ENCODE measurements at regions not wholly inside any gene's neighbourhood (a gene's known extent, or its start where the extent isn't known, plus 50 kb on each side); places are given as distances from the start of the nearest gene placed in this dataset.

DNA sequence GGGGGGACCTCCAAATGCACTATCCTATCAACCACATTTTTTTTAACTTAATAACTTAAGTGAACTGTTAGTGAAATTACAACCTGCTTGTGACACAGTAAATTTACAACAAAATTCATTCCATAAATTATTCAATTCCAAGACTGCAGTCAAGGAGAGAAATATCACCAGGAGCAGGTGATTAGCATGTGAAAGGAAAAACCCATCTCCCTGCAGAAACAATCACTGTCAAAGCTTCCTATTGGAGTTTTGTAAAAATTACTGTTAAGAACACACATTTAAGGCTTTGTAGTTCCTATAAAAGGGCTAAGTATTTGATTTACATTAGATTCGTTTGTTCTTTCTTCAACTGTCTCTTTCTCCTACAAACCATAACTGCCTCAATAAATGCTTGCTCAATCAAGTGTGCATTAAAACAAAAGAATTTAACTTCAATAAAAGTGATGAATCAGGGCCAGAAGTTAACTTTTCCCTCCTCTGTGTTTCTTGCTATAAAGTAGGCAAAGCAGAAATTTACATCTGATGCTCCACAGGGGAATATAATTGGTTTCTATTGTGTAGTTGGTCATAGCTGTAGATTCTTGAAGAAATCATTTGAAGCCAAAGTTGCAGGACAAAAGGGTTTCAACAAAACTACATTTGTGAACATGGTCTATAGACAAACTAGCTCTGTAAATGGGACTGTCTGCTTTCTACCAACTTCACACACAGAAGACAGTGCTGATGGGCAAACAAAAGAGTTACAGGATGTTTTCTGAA is 195.1 kb upstream of the PSMD7 start:
- in situ Hi-C loops (cut with MboI) (no loop called here), intact Hi-C loops (cut with micrococcal nuclease; ENCODE audit: unreplicated experiment) (loop anchor here (10.0 kb wide), 1 partner anchor 217 kb away; no protein-coding TSS in a partner anchor)
- ChIA-PET RAD21 (ENCODE audit: unreplicated experiment) (interaction anchor here (0.6 to 1.1 kb wide), 2 partner anchors 35 to 38 kb away, joined by 3 to 4 read pairs; no protein-coding TSS in a partner anchor), SMC1A (ENCODE audit: uncharacterized antibody, unreplicated experiment) (interaction anchor here (1.2 to 8.1 kb wide), 2 partner anchors 23 to 36 kb away, joined by 3 to 99 read pairs; no protein-coding TSS in a partner anchor), CTCF (interaction anchor here (1.1 to 1.5 kb wide), 2 partner anchors 37 to 175 kb away, joined by 3 to 5 read pairs; no protein-coding TSS in a partner anchor), POLR2A (no interaction called here)
- H3K4me1 ChIP-seq (ENCODE audit: control insufficient read depth, insufficient read depth, low read length), result no peaks in the 10 kb centered on the region
- ATAC-seq, result no peak
- no peak overlapping the region for H3K9ac ChIP-seq (ENCODE audit: control insufficient read depth, insufficient read depth, low read length)
- DNase-seq (ENCODE audit: low read depth, low spot score), result no peak
- H3K4me2 ChIP-seq (ENCODE audit: control insufficient read depth, insufficient read depth), result no peak overlapping the region
- H3K79me2 ChIP-seq (ENCODE audit: control insufficient read depth, insufficient read depth, low read length), result no peaks in the 10 kb centered on the region
- BruUV-seq (replicated peaks), result no TSS peak
- no peak overlapping the region for H3K4me3 ChIP-seq
- no peak overlapping the region for H3K27ac ChIP-seq (ENCODE audit: control insufficient read depth, insufficient read depth)
- H3K36me3 ChIP-seq (ENCODE audit: control insufficient read depth in 2 of 2, insufficient read depth in 2 of 2, low read length in 1 of 2), result no peaks in the 10 kb centered on the region
- no peak for FAIRE-seq
- TF ChIP-seq, protein P1, sequence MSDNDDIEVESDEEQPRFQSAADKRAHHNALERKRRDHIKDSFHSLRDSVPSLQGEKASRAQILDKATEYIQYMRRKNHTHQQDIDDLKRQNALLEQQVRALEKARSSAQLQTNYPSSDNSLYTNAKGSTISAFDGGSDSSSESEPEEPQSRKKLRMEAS (IDR thresholded peaks at IDR 0.05; ENCODE audit: low read depth, low read length), result no peak
- no peak for TF ChIP-seq GATAD2B (conservative IDR thresholded peaks at IDR 0.05; ENCODE audit: low read depth)
- TF ChIP-seq SMAD5 (IDR thresholded peaks at IDR 0.05; ENCODE audit: low read depth), result no peak
- TF ChIP-seq EED (IDR thresholded peaks at IDR 0.05; ENCODE audit: low read depth), result no peak
- TF ChIP-seq NFIC (IDR thresholded peaks at IDR 0.05; ENCODE audit: low read depth, low read length), result no peak
- no peak for TF ChIP-seq SREBF2 (IDR thresholded peaks at IDR 0.05; ENCODE audit: low read length)
- no peak for TF ChIP-seq ZZZ3 (IDR thresholded peaks at IDR 0.05; ENCODE audit: control insufficient read depth, insufficient read length, low read depth)
- TF ChIP-seq, protein P2, sequence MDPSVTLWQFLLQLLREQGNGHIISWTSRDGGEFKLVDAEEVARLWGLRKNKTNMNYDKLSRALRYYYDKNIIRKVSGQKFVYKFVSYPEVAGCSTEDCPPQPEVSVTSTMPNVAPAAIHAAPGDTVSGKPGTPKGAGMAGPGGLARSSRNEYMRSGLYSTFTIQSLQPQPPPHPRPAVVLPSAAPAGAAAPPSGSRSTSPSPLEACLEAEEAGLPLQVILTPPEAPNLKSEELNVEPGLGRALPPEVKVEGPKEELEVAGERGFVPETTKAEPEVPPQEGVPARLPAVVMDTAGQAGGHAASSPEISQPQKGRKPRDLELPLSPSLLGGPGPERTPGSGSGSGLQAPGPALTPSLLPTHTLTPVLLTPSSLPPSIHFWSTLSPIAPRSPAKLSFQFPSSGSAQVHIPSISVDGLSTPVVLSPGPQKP (IDR thresholded peaks at IDR 0.05; ENCODE audit: low read depth, low read length), result no peak
- TF ChIP-seq EP300 (IDR thresholded peaks at IDR 0.05; ENCODE audit: borderline replicate concordance in 1 of 2, control insufficient read depth in 1 of 2, low read depth in 2 of 2, low read length in 2 of 2), result no peak
- no peak for TF ChIP-seq ZNF384 (IDR thresholded peaks at IDR 0.05; ENCODE audit: borderline replicate concordance, low read depth, low read length)
- TF ChIP-seq BHLHE40 (IDR thresholded peaks at IDR 0.05; ENCODE audit: borderline replicate concordance in 1 of 2, low read depth in 2 of 2, low read length in 1 of 2), result no peak
- no peak for TF ChIP-seq FOS (IDR thresholded peaks at IDR 0.05; ENCODE audit: borderline replicate concordance, extremely low read depth, insufficient read length)
- TF ChIP-seq, protein P3, sequence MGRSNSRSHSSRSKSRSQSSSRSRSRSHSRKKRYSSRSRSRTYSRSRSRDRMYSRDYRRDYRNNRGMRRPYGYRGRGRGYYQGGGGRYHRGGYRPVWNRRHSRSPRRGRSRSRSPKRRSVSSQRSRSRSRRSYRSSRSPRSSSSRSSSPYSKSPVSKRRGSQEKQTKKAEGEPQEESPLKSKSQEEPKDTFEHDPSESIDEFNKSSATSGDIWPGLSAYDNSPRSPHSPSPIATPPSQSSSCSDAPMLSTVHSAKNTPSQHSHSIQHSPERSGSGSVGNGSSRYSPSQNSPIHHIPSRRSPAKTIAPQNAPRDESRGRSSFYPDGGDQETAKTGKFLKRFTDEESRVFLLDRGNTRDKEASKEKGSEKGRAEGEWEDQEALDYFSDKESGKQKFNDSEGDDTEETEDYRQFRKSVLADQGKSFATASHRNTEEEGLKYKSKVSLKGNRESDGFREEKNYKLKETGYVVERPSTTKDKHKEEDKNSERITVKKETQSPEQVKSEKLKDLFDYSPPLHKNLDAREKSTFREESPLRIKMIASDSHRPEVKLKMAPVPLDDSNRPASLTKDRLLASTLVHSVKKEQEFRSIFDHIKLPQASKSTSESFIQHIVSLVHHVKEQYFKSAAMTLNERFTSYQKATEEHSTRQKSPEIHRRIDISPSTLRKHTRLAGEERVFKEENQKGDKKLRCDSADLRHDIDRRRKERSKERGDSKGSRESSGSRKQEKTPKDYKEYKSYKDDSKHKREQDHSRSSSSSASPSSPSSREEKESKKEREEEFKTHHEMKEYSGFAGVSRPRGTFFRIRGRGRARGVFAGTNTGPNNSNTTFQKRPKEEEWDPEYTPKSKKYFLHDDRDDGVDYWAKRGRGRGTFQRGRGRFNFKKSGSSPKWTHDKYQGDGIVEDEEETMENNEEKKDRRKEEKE (IDR thresholded peaks at IDR 0.05), result no peak
- TF ChIP-seq PML (IDR thresholded peaks at IDR 0.05; ENCODE audit: low read length), result no peak
- no peak for TF ChIP-seq STAT3 (IDR thresholded peaks at IDR 0.05; ENCODE audit: low read depth, low read length)
- TF ChIP-seq TAF1 (IDR thresholded peaks at IDR 0.05; ENCODE audit: borderline replicate concordance, low read depth, low read length), result no peak
- no peak for TF ChIP-seq CBX3 (IDR thresholded peaks at IDR 0.05; ENCODE audit: borderline replicate concordance, low read depth)
- TF ChIP-seq ZNF207 (IDR thresholded peaks at IDR 0.05; ENCODE audit: borderline replicate concordance), result no peak
- no peak for TF ChIP-seq BRCA1 (IDR thresholded peaks at IDR 0.05; ENCODE audit: low read depth, low read length)
- TF ChIP-seq SRF (IDR thresholded peaks at IDR 0.05; ENCODE audit: low read depth in 2 of 2, low read length in 2 of 2), result no peak
- no peaks in the 10 kb centered on the region for H4K20me1 ChIP-seq (ENCODE audit: control insufficient read depth, insufficient read depth)
- WGBS (ENCODE audit: insufficient coverage, insufficient replicate concordance, low lambda C conversion rate, missing lambda C conversion rate), result 0% methylated on average over 1 of the region's 1 CpG
- no peaks in the 10 kb centered on the region for H3K27me3 ChIP-seq (replicated peaks in 1 of 2; ENCODE audit: control insufficient read depth in 2 of 2, insufficient read depth in 2 of 2, low read length in 1 of 2)
- no peak overlapping the region for H2AFZ ChIP-seq (ENCODE audit: control insufficient read depth, low read depth, low read length)
- H3K9me3 ChIP-seq (replicated peaks; ENCODE audit: control insufficient read depth, insufficient read depth, low read length), result no peaks in the 10 kb centered on the region; the same call in 2 of the 3 replicates
